ENCODE measurements at regions not wholly inside any gene's neighbourhood (a gene's known extent, or its start where the extent isn't known, plus 50 kb on each side); places are given as distances from the start of the nearest gene placed in this dataset.

GRCh38 chr2:194445226-194445625 lies 1211.8 kb upstream of the SLC39A10 start:
- no peak overlapping the region for H3K56ac ChIP-seq (replicated peaks; ENCODE audit: insufficient read length, low read depth, low read length)
- H2BK5ac ChIP-seq (ENCODE audit: low read depth, low read length): no peak overlapping the region
- H4K91ac ChIP-seq (replicated peaks; ENCODE audit: insufficient read length, low read length): no peak overlapping the region
- H2BK12ac ChIP-seq (ENCODE audit: low read depth, low read length): no peak overlapping the region
- H3K23me2 ChIP-seq (ENCODE audit: low read depth, low read length): no peaks in the 10 kb centered on the region
- H3K27me3 ChIP-seq (replicated peaks in 1 of 4; ENCODE audit: control insufficient read depth in 3 of 4, extremely low read depth in 1 of 4, insufficient read depth in 3 of 4, low read length in 3 of 4): no peaks in the 10 kb centered on the region
- H2BK15ac ChIP-seq (ENCODE audit: low read length): no peak overlapping the region
- no peak overlapping the region for H3K4me3 ChIP-seq (ENCODE audit: extremely low read depth in 1 of 4, insufficient read depth in 2 of 4, low read depth in 3 of 4, low read length in 4 of 4)
- H3K23ac ChIP-seq (ENCODE audit: insufficient read length): no peak overlapping the region
- H3K36me3 ChIP-seq (ENCODE audit: control insufficient read depth in 2 of 4, insufficient read depth in 4 of 4, low read length in 3 of 4): no peaks in the 10 kb centered on the region
- no peak overlapping the region; the same call in 1 of the 2 replicates for H2AFZ ChIP-seq (ENCODE audit: low read length)
- H3K9ac ChIP-seq (replicated peaks in 1 of 4; ENCODE audit: extremely low read depth in 1 of 4, low read depth in 3 of 4, low read length in 3 of 4): no peak overlapping the region
- H3K79me1 ChIP-seq (ENCODE audit: low read depth, low read length): no peaks in the 10 kb centered on the region
- no peak overlapping the region for H4K5ac ChIP-seq (ENCODE audit: insufficient read length, low read depth, low read length)
- H3K4ac ChIP-seq (replicated peaks; ENCODE audit: insufficient read length, low read depth, low read length): no peak overlapping the region
- H4K20me1 ChIP-seq (replicated peaks in 1 of 2; ENCODE audit: control insufficient read depth in 1 of 2, insufficient read depth in 2 of 2, low read length in 2 of 2): no peaks in the 10 kb centered on the region
- H3K18ac ChIP-seq (ENCODE audit: extremely low read depth, low read length): no peak overlapping the region
- no peak for FAIRE-seq
- no peak overlapping the region for H4K8ac ChIP-seq (ENCODE audit: extremely low read depth, insufficient read depth, low read length)
- no peaks in the 10 kb centered on the region for H3K4me1 ChIP-seq (replicated peaks in 1 of 4; ENCODE audit: control insufficient read depth in 3 of 4, insufficient read depth in 4 of 4, low read length in 3 of 4)
- H3K79me2 ChIP-seq (ENCODE audit: control insufficient read depth in 1 of 2, insufficient read depth in 2 of 2, low read length in 2 of 2): no peaks in the 10 kb centered on the region
- H3K4me2 ChIP-seq (ENCODE audit: insufficient read depth in 1 of 2, low read depth in 2 of 2, low read length in 2 of 2): no peak overlapping the region
- CTCF ChIA-PET (ENCODE audit: partially characterized antibody): no interaction called here
- no peak for DNase-seq (ENCODE audit: low read depth in 1 of 2, low spot score in 2 of 2)
- H3K14ac ChIP-seq (ENCODE audit: insufficient read length): no peak overlapping the region
- 85% methylated on average over 2 of the region's 2 CpGs; no CpG with 5 or more reads in 1 of the 2 experiments for WGBS, 2 experiments (ENCODE audit: extremely low coverage in 1 of 2, insufficient coverage in 1 of 2, insufficient read length in 1 of 2, insufficient replicate concordance in 2 of 2, low coverage in 1 of 2, low lambda C conversion rate in 2 of 2, missing lambda C conversion rate in 1 of 2)
- H2BK20ac ChIP-seq (ENCODE audit: low read length): no peak overlapping the region
- H2AK5ac ChIP-seq (ENCODE audit: low read depth, low read length): no peak overlapping the region
- H2BK120ac ChIP-seq (replicated peaks; ENCODE audit: low read depth, low read length): no peak overlapping the region
- POLR2A ChIA-PET (ENCODE audit: partially characterized antibody): no interaction called here
- H3K27ac ChIP-seq (ENCODE audit: low read depth, low read length): no peak overlapping the region
- no peaks in the 10 kb centered on the region for H3K9me3 ChIP-seq (ENCODE audit: insufficient read depth in 2 of 2, low read depth in 1 of 2, low read length in 1 of 2)
- no peak for TF ChIP-seq SAP30 (IDR thresholded peaks at IDR 0.05; ENCODE audit: insufficient read depth, insufficient replicate concordance, low read length)
- TF ChIP-seq KDM4A (IDR thresholded peaks at IDR 0.05; ENCODE audit: low read depth, low read length, severe bottlenecking): no peak
